HCT116 (cell line): ENCODE measurements at regions not wholly inside any gene's neighbourhood (a gene's known extent, or its start where the extent isn't known, plus 50 kb on each side); places are given as distances from the start of the nearest gene placed in this dataset.

Experiments used
- CTCF ChIP-seq, 3 experiments: fragments of 200-600 bp in 1 of 3; sonication (generic) in 1 of 3; IDR thresholded peaks in 2 of 3; conservative IDR thresholded peaks in 1 of 3; 2 replicates each; pipeline ENCODE4 v1.5.1; 2012 to 2017; ENCODE audit warnings: low read depth in 2 of 3, low read length in 2 of 3, antibody characterized with exemption in 1 of 3, borderline replicate concordance in 1 of 3, control low read depth in 1 of 3, mild to moderate bottlenecking in 1 of 3, mixed read lengths in 1 of 3, mixed run types in 1 of 3, moderate library complexity in 1 of 3; ENCODE audit not compliant: insufficient read depth in 1 of 3
- EGR1 ChIP-seq: IDR thresholded peaks from 2 replicates; pipeline ENCODE4 v1.6.1; 2012; ENCODE audit warnings: low read depth
- EZH2 ChIP-seq: fragments of 200-600 bp; sonication (generic); IDR thresholded peaks from 2 replicates; pipeline ENCODE4 v1.6.1; 2017; ENCODE audit warnings: antibody characterized with exemption, mixed run types
- FOSL1 ChIP-seq: IDR thresholded peaks from 2 replicates; pipeline ENCODE4 v1.6.1; 2012; ENCODE audit warnings: low read depth
- JUND ChIP-seq: IDR thresholded peaks from 2 replicates; pipeline ENCODE4 v1.6.1; 2012
- MAX ChIP-seq: IDR thresholded peaks from 2 replicates; pipeline ENCODE4 v1.6.1; 2012
- POLR2A ChIP-seq: IDR thresholded peaks from 2 replicates; pipeline ENCODE4 v1.7.0; 2011; ENCODE audit warnings: borderline replicate concordance; ENCODE audit not compliant: insufficient read depth, insufficient read length; ENCODE audit errors: extremely low read depth
- RAD21 ChIP-seq: IDR thresholded peaks from 2 replicates; pipeline ENCODE4 v1.6.1; 2012; ENCODE audit warnings: low read depth, mild to moderate bottlenecking
- REST ChIP-seq: IDR thresholded peaks from 2 replicates; pipeline ENCODE4 v1.6.1; 2012; ENCODE audit warnings: low read depth
- SIN3A ChIP-seq: IDR thresholded peaks from 2 replicates; pipeline ENCODE4 v1.6.1; 2012; ENCODE audit warnings: low read depth
- TF ChIP-seq, protein P1 (sequence below): IDR thresholded peaks from 2 replicates; pipeline ENCODE4 v1.6.1; 2012

GRCh38 chr2:77866661-77867060 lies 344.5 kb upstream of the LRRTM4 start:
- TF ChIP-seq RAD21, result no peak
- no peak for TF ChIP-seq MAX
- TF ChIP-seq POLR2A, result no peak
- TF ChIP-seq EZH2, result no peak
- TF ChIP-seq CTCF (IDR thresholded peaks at IDR 0.05 in 2 of 3, conservative IDR thresholded peaks at IDR 0.05 in 1 of 3; ENCODE audit: borderline replicate concordance in 1 of 3, insufficient read depth in 1 of 3, low read depth in 2 of 3, low read length in 2 of 3), result no peak
- no peak for TF ChIP-seq SIN3A
- TF ChIP-seq, protein P1, sequence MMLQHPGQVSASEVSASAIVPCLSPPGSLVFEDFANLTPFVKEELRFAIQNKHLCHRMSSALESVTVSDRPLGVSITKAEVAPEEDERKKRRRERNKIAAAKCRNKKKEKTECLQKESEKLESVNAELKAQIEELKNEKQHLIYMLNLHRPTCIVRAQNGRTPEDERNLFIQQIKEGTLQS, result no peak
- no peak for TF ChIP-seq REST
- TF ChIP-seq JUND, result no peak
- no peak for TF ChIP-seq FOSL1
- TF ChIP-seq EGR1, result no peak
